WTC11 (cell line): ENCODE measurements at regions not wholly inside any gene's neighbourhood (a gene's known extent, or its start where the extent isn't known, plus 50 kb on each side); places are given as distances from the start of the nearest gene placed in this dataset.

Source experiments
- ATAC-seq: fragments of 200-7000 bp; cut with Tn5 transposase; 2 replicates; pipeline ENCODE4 v1.10.0; 2021; ENCODE audit warnings: mild to moderate bottlenecking, moderate library complexity
- CTCF ChIA-PET: fragments of 300-600 bp; sonication (Branson Sonifier 250); formaldehyde crosslinking; loops from one replicate; lab custom pipeline; 2021; ENCODE audit warnings: antibody characterized with exemption; lab: Charles Lee
- POLR2A ChIA-PET: fragments of 350-600 bp; sonication (Branson Sonifier 250); formaldehyde crosslinking; loops from one replicate; lab custom pipeline; 2021; ENCODE audit warnings: antibody characterized with exemption; lab: Charles Lee
- DNase-seq: peaks from one replicate; pipeline ENCODE4 v3.0.0; 2021; ENCODE audit warnings: low spot score
- H3K27ac Mint-ChIP-seq: 2 replicates; pipeline ENCODE4 v1.8.0; 2021; ENCODE audit warnings: mixed read lengths
- H3K27me3 Mint-ChIP-seq: 2 replicates; pipeline ENCODE4 v1.8.0; 2021; ENCODE audit warnings: low read depth, mild to moderate bottlenecking, moderate library complexity, mixed read lengths
- H3K36me3 Mint-ChIP-seq: 2 replicates; pipeline ENCODE4 v1.8.0; 2021; ENCODE audit warnings: mixed read lengths
- H3K4me1 Mint-ChIP-seq: 2 replicates; pipeline ENCODE4 v1.8.0; 2022; ENCODE audit warnings: mixed read lengths
- H3K4me3 Mint-ChIP-seq: 2 replicates; pipeline ENCODE4 v1.8.0; 2021; ENCODE audit warnings: mild to moderate bottlenecking, moderate library complexity, mixed read lengths
- H3K9me3 Mint-ChIP-seq: 2 replicates; pipeline ENCODE4 v1.8.0; 2021; ENCODE audit warnings: mixed read lengths
- ATF1 ChIP-seq: sonication (generic); formaldehyde crosslinking; IDR thresholded peaks from 2 replicates; pipeline ENCODE4 v1.8.1; 2023; ENCODE audit warnings: mild to moderate bottlenecking, moderate library complexity, missing genetic modification reagents
- CREB1 ChIP-seq: sonication (generic); formaldehyde crosslinking; IDR thresholded peaks from 2 replicates; pipeline ENCODE4 v1.8.0; 2023; ENCODE audit warnings: mild to moderate bottlenecking, missing genetic modification reagents
- CREM ChIP-seq: sonication (generic); formaldehyde crosslinking; IDR thresholded peaks from 2 replicates; pipeline ENCODE4 v1.8.1; 2022; ENCODE audit warnings: mild to moderate bottlenecking, missing genetic modification reagents, moderate library complexity
- ELF4 ChIP-seq: sonication (generic); formaldehyde crosslinking; IDR thresholded peaks from 2 replicates; pipeline ENCODE4 v1.8.1; 2022; ENCODE audit warnings: low read depth, mild to moderate bottlenecking, moderate library complexity, missing genetic modification reagents
- FOXJ3 ChIP-seq: sonication (generic); formaldehyde crosslinking; IDR thresholded peaks from 2 replicates; pipeline ENCODE4 v1.9.0; 2021; ENCODE audit warnings: missing genetic modification reagents, mild to moderate bottlenecking, borderline replicate concordance
- FOXK1 ChIP-seq: sonication (generic); formaldehyde crosslinking; IDR thresholded peaks from 2 replicates; pipeline ENCODE4 v1.8.0; 2022; ENCODE audit warnings: mild to moderate bottlenecking, moderate library complexity, missing genetic modification reagents
- KAT7 ChIP-seq: sonication (generic); formaldehyde crosslinking; IDR thresholded peaks from 2 replicates; pipeline ENCODE4 v1.8.1; 2023; ENCODE audit warnings: missing genetic modification reagents, mild to moderate bottlenecking, borderline replicate concordance
- NFYB ChIP-seq: sonication (generic); formaldehyde crosslinking; conservative IDR thresholded peaks from 2 replicates; pipeline ENCODE4 v1.8.0; 2022; ENCODE audit warnings: low read depth, missing genetic modification reagents
- NR2C2 ChIP-seq: sonication (generic); formaldehyde crosslinking; IDR thresholded peaks from 2 replicates; pipeline ENCODE4 v1.8.0; 2022; ENCODE audit warnings: mild to moderate bottlenecking, missing genetic modification reagents
- OVOL2 ChIP-seq: fragments of 250-450 bp; sonication (Bioruptor Pico); IDR thresholded peaks from 2 replicates; pipeline ENCODE4 v1.9.0; 2021; ENCODE audit warnings: mild to moderate bottlenecking, borderline replicate concordance
- SMAD4 ChIP-seq: sonication (generic); formaldehyde crosslinking; IDR thresholded peaks from 2 replicates; pipeline ENCODE4 v1.8.0; 2022; ENCODE audit warnings: mild to moderate bottlenecking, missing genetic modification reagents
- STAT6 ChIP-seq: sonication (generic); formaldehyde crosslinking; conservative IDR thresholded peaks from 2 replicates; pipeline ENCODE4 v1.8.1; 2023; ENCODE audit warnings: mild to moderate bottlenecking, low read depth, missing genetic modification reagents, moderate library complexity
- ZBTB21 ChIP-seq: sonication (generic); formaldehyde crosslinking; IDR thresholded peaks from 2 replicates; pipeline ENCODE4 v1.8.1; 2023; ENCODE audit warnings: mild to moderate bottlenecking, missing genetic modification reagents, borderline replicate concordance
- ZNF232 ChIP-seq: sonication (generic); formaldehyde crosslinking; IDR thresholded peaks from 2 replicates; pipeline ENCODE4 v1.8.0; 2022; ENCODE audit warnings: mild to moderate bottlenecking, missing genetic modification reagents
- ZNF281 ChIP-seq: sonication (generic); formaldehyde crosslinking; IDR thresholded peaks from 2 replicates; pipeline ENCODE4 v1.8.0; 2023; ENCODE audit warnings: mild to moderate bottlenecking, missing genetic modification reagents
- ZNF317 ChIP-seq: sonication (generic); formaldehyde crosslinking; IDR thresholded peaks from 2 replicates; pipeline ENCODE4 v1.8.1; 2023; ENCODE audit warnings: low read depth, mild to moderate bottlenecking, moderate library complexity, missing genetic modification reagents, borderline replicate concordance
- ZNF416 ChIP-seq: fragments of 250-450 bp; sonication (Bioruptor Pico); IDR thresholded peaks from 2 replicates; pipeline ENCODE4 v1.9.0; 2021; ENCODE audit warnings: mild to moderate bottlenecking, inconsistent platforms
- ZNF425 ChIP-seq: fragments of 250-450 bp; sonication (Bioruptor Pico); conservative IDR thresholded peaks from 2 replicates; pipeline ENCODE4 v1.9.0; 2021; ENCODE audit warnings: mild to moderate bottlenecking
- ZSCAN18 ChIP-seq: fragments of 250-450 bp; sonication (Bioruptor Pico); IDR thresholded peaks from 2 replicates; pipeline ENCODE4 v2.1.2; 2022; ENCODE audit warnings: mild to moderate bottlenecking, moderate library complexity
- TF ChIP-seq, protein P1 (sequence below): sonication (generic); formaldehyde crosslinking; conservative IDR thresholded peaks from 2 replicates; pipeline ENCODE4 v1.8.1; 2022; ENCODE audit warnings: mild to moderate bottlenecking, missing genetic modification reagents
- TF ChIP-seq, protein P2 (sequence below): sonication (generic); formaldehyde crosslinking; IDR thresholded peaks from 2 replicates; pipeline ENCODE4 v1.8.0; 2023; ENCODE audit warnings: missing genetic modification reagents, mild to moderate bottlenecking, borderline replicate concordance

DNA sequence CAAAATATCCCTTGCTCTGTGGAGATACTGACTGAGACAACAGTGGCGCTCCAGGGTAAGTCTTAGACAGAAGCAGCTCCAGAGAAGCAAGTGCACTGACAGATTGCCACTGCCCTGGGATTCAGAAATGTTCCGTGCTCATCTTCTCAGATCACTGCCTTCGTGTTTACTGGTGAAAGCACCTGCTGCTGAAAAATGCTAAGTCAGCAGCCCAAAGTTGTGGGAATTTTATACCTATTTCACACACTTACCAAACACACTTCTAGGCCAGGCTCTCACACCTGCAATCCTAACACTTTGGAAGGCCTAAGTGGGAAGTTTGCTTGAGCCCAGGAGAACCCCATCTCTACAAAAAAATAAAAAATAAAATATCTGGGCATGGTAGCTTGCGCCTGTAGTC is 63.2 kb upstream of the DLX6 start (continued):
- TF ChIP-seq CREM (CRISPR knock-in tag) (no peak), ZNF281 (CRISPR knock-in tag) (no peak), OVOL2 (CRISPR knock-in tag) (no peak), ZSCAN18 (CRISPR knock-in tag) (no peak), ATF1 (CRISPR knock-in tag) (no peak)
- TF ChIP-seq, protein P1, sequence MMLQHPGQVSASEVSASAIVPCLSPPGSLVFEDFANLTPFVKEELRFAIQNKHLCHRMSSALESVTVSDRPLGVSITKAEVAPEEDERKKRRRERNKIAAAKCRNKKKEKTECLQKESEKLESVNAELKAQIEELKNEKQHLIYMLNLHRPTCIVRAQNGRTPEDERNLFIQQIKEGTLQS (CRISPR knock-in tag), result no peak

DNA sequence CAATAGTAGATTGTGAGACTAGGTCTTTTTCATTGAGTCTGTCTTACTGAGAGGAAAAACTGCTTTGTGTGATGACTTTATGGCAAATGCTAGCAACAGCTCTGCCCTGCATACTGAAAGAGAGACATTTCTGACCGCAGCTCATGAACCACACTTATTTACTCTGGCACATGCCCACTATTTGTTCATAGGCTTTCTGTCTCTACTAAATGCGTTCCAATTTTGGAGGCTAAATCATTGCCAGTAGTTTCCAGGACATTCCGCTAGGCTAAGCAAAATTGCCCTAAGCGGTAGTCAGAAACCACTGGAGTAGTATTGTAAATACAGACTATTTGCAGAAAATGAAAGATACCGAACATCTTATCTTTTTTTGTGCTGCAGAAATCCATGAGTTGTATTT is 55.6 kb upstream of the DLX6 start:
- no peaks in the 10 kb centered on the region for H3K27me3 Mint-ChIP-seq
- H3K27ac Mint-ChIP-seq, result no peak overlapping the region
- CTCF ChIA-PET, result no interaction called here
- ATAC-seq (no peak), DNase-seq (no peak)
- POLR2A ChIA-PET, result no interaction called here
- no peaks in the 10 kb centered on the region for H3K9me3 Mint-ChIP-seq
- no peaks in the 10 kb centered on the region for H3K4me1 Mint-ChIP-seq
- TF ChIP-seq KAT7 (CRISPR knock-in tag), result no peak
- TF ChIP-seq STAT6 (CRISPR knock-in tag), result no peak
- TF ChIP-seq ZNF317 (CRISPR knock-in tag), result no peak
- no peak for TF ChIP-seq NFYB
- TF ChIP-seq ZNF232 (CRISPR knock-in tag), result no peak
- no peak for TF ChIP-seq CREB1 (CRISPR knock-in tag)
- no peak for TF ChIP-seq SMAD4 (CRISPR knock-in tag)
- TF ChIP-seq ZNF416 (CRISPR knock-in tag), result no peak
- TF ChIP-seq FOXK1, result no peak
- no peak for TF ChIP-seq FOXJ3 (CRISPR knock-in tag)
- H3K4me3 Mint-ChIP-seq, result no peak overlapping the region
- no peaks in the 10 kb centered on the region for H3K36me3 Mint-ChIP-seq

DNA sequence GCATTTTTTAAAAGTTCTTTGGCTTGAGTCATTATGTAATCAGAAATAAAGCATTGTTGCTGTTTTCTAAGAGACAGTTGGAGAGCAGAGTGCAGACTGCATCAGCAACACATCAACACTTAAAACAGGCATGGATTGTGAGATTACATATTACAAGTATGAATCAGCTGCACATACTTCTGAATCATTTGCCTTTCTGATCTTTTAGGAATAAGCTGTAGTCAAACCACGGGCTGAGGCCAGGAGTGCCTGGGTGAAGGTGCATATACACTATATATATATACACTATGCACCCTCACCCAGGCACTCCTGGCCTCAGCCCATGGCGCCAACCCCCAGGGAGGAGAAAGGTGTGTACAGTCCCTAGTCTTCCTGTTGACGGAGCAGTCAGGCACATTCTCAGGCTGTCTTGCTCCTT is 52.4 kb upstream of the DLX6 start:
- CTCF ChIA-PET, result no interaction called here
- no peak overlapping the region for H3K27ac Mint-ChIP-seq
- H3K27me3 Mint-ChIP-seq, result no peaks in the 10 kb centered on the region; the same call in 1 of the 2 replicates
- ATAC-seq, result no peak
- DNase-seq, result no peak
- POLR2A ChIA-PET, result no interaction called here
- H3K4me1 Mint-ChIP-seq, result no peaks in the 10 kb centered on the region
- no peak overlapping the region for H3K4me3 Mint-ChIP-seq
- no peaks in the 10 kb centered on the region for H3K9me3 Mint-ChIP-seq
- no peaks in the 10 kb centered on the region for H3K36me3 Mint-ChIP-seq
- no peak for TF ChIP-seq ELF4 (CRISPR knock-in tag)
- no peak for TF ChIP-seq NR2C2 (CRISPR knock-in tag)
- no peak for TF ChIP-seq ZBTB21 (CRISPR knock-in tag)
- no peak for TF ChIP-seq ZNF425 (CRISPR knock-in tag)
- TF ChIP-seq, protein P2, sequence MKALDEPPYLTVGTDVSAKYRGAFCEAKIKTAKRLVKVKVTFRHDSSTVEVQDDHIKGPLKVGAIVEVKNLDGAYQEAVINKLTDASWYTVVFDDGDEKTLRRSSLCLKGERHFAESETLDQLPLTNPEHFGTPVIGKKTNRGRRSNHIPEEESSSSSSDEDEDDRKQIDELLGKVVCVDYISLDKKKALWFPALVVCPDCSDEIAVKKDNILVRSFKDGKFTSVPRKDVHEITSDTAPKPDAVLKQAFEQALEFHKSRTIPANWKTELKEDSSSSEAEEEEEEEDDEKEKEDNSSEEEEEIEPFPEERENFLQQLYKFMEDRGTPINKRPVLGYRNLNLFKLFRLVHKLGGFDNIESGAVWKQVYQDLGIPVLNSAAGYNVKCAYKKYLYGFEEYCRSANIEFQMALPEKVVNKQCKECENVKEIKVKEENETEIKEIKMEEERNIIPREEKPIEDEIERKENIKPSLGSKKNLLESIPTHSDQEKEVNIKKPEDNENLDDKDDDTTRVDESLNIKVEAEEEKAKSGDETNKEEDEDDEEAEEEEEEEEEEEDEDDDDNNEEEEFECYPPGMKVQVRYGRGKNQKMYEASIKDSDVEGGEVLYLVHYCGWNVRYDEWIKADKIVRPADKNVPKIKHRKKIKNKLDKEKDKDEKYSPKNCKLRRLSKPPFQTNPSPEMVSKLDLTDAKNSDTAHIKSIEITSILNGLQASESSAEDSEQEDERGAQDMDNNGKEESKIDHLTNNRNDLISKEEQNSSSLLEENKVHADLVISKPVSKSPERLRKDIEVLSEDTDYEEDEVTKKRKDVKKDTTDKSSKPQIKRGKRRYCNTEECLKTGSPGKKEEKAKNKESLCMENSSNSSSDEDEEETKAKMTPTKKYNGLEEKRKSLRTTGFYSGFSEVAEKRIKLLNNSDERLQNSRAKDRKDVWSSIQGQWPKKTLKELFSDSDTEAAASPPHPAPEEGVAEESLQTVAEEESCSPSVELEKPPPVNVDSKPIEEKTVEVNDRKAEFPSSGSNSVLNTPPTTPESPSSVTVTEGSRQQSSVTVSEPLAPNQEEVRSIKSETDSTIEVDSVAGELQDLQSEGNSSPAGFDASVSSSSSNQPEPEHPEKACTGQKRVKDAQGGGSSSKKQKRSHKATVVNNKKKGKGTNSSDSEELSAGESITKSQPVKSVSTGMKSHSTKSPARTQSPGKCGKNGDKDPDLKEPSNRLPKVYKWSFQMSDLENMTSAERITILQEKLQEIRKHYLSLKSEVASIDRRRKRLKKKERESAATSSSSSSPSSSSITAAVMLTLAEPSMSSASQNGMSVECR (CRISPR knock-in tag), result no peak
